Activated CD4-positive, alpha-beta T cell treated with anti-CD3 and anti-CD28 coated beads for 36 hours (primary cell): ENCODE measurements at regions not wholly inside any gene's neighbourhood (a gene's known extent, or its start where the extent isn't known, plus 50 kb on each side); places are given as distances from the start of the nearest gene placed in this dataset.

ENCODE experiments used
- ATAC-seq: fragments of 200-7000 bp; cut with Tn5 transposase; one replicate; pipeline ENCODE4 v1.10.0; 2021; ENCODE audit warnings: mild to moderate bottlenecking, moderate library complexity
- CTCF ChIA-PET: fragments of 350-600 bp; sonication (Branson Sonifier 250); formaldehyde crosslinking; loops from one replicate; lab custom pipeline; 2021; ENCODE audit warnings: antibody characterized with exemption; lab: Charles Lee
- POLR2A ChIA-PET: fragments of 350-600 bp; sonication (Branson Sonifier 250); formaldehyde crosslinking; loops from one replicate; lab custom pipeline; 2021; ENCODE audit warnings: antibody characterized with exemption, inconsistent platforms; lab: Charles Lee
- DNase-seq: peaks from one replicate; pipeline ENCODE4 v3.0.0-alpha.2; 2020
- H3K27ac Mint-ChIP-seq: one replicate; pipeline ENCODE4 v1.8.0; 2021; ENCODE audit warnings: mixed read lengths
- H3K27me3 Mint-ChIP-seq: one replicate; pipeline ENCODE4 v1.8.0; 2021; ENCODE audit warnings: mixed read lengths
- H3K36me3 Mint-ChIP-seq: one replicate; pipeline ENCODE4 v1.8.0; 2021; ENCODE audit warnings: low read depth, mixed read lengths
- H3K4me1 Mint-ChIP-seq: one replicate; pipeline ENCODE4 v1.8.0; 2021; ENCODE audit warnings: mixed read lengths
- H3K4me3 Mint-ChIP-seq: one replicate; pipeline ENCODE4 v1.8.0; 2021; ENCODE audit warnings: mild to moderate bottlenecking, moderate library complexity, mixed read lengths
- H3K9me3 Mint-ChIP-seq: one replicate; pipeline ENCODE4 v1.8.0; 2021; ENCODE audit warnings: low read depth, mixed read lengths
- intact Hi-C, 2 experiments: fragments of 100-400 bp; cut with DNase I in 1 of 2; cut with micrococcal nuclease in 1 of 2; formaldehyde crosslinking; loops; one replicate each; pipeline versions ENCODE4 v1.14.2 to v1.15.1; 2022 to 2024; cut with DNase I, micrococcal nuclease

DNA sequence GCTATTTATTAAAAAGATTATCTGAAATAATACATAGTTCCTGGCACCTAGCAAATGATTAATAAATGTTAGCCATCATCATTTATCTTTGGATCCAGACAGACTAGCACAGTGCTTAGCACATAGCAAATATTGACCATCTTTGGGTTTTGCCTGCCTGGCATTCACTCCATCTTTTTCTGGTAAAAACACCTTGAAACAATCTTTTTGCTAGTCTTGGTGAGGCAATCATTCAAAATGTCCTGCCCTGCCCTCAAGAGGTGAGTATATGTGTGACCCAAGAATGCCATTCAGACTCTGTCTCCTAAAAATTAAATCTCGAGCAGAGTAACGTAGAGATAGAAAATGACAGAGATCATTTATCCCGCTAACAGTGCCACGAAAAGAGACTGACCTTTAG, 78.3 kb upstream of the ZNF280D start:
- H3K4me1 Mint-ChIP-seq: no peaks in the 10 kb centered on the region
- ChIA-PET POLR2A (no interaction called here), CTCF (interaction anchor here (0.5 to 1.2 kb wide), 2 partner anchors 10 to 11 kb away, joined by 3 to 5 read pairs; no protein-coding TSS in a partner anchor)
- no peak overlapping the region for H3K27ac Mint-ChIP-seq
- H3K36me3 Mint-ChIP-seq: no peaks in the 10 kb centered on the region
- ATAC-seq: no peak
- intact Hi-C loops: no loop called here
- H3K27me3 Mint-ChIP-seq: no peaks in the 10 kb centered on the region
- no peak for DNase-seq
- peaks cover 19% of the 10 kb centered on the region for H3K9me3 Mint-ChIP-seq
- H3K4me3 Mint-ChIP-seq: no peak overlapping the region

DNA sequence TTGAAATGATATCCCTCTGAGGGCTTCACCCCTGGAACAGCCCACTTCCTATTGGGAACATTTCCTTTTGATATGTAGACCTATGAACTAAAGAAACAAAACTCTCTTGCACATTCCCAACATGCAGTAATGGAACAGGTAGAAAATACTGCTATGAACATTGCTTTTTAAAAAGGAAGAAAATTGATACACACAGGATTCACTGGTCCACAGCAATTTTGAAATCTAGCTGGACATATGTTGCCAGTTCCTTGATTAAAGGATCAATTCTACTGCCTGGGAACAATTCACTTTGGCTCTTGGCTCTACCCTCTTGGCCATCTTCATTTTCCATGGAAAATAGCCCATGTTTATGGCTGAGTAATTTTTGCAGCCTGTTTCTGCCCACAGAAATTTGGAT, 74.9 kb upstream of the ZNF280D start:
- ATAC-seq: no peak
- POLR2A ChIA-PET: no interaction called here

GRCh38 chr15:56806148-56806536, 72.8 kb upstream of the ZNF280D start:
- Mint-ChIP-seq H3K4me1 (peaks cover 5% of the 10 kb centered on the region), H3K4me3 (no peak overlapping the region), H3K9me3 (peaks cover 19% of the 10 kb centered on the region), H3K27ac (peak overlapping the region; percentile 47), H3K27me3 (peaks cover 4% of the 10 kb centered on the region), H3K36me3 (no peaks in the 10 kb centered on the region)
- ATAC-seq (peak; percentile 51), DNase-seq (no peak)
- POLR2A ChIA-PET: no interaction called here
- CTCF ChIA-PET: no interaction called here
- intact Hi-C loops: loop anchor here in 1 of 2 experiments (5.0 kb wide), 1 partner anchor 39 kb away; no protein-coding TSS in a partner anchor

More for the DNA sequence above, 74.9 kb upstream of the ZNF280D start:
- intact Hi-C loops: loop anchor here in 1 of 2 experiments (5.0 kb wide), 1 partner anchor 41 kb away; no protein-coding TSS in a partner anchor
- no peak overlapping the region for H3K27ac Mint-ChIP-seq
- no peak for DNase-seq
- H3K4me3 Mint-ChIP-seq: no peak overlapping the region
- H3K9me3 Mint-ChIP-seq: peaks cover 19% of the 10 kb centered on the region
- H3K4me1 Mint-ChIP-seq: peaks cover 5% of the 10 kb centered on the region
- CTCF ChIA-PET: no interaction called here
- peaks cover 2% of the 10 kb centered on the region for H3K27me3 Mint-ChIP-seq
- H3K36me3 Mint-ChIP-seq: no peaks in the 10 kb centered on the region

DNA sequence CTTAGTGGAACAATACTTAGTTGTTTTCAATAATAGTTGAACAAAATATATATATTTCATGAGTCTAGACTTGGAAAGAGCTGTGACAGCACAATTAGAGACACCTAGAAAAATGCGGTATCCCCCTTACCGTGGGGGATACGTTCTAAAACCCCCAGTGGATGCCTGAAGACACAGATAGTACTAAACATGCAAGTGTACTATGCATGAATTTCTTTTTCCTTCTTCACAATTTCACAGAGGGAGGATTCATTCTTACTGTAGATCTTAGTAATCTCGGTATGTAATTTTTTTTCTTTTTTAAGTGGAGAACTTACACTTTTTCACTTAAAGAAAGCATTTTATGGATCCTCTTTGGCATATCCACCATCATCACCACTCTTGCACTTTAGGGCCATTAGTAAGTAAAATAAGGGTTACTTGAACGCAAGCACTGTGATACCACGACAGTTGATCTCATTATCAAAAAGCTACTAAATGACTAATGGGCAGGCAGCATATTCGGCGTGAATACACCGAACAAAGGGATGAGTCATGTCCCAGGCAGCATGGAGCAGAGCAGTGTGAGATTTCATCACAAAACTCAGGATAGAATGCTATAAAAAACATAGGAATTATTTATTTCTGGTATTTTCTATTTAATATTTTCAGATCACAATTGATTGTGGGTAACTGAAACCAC, 72.3 kb upstream of the ZNF280D start:
- H3K36me3 Mint-ChIP-seq: no peaks in the 10 kb centered on the region
- ChIA-PET CTCF (no interaction called here), POLR2A (no interaction called here)
- H3K9me3 Mint-ChIP-seq: peaks cover 14% of the 10 kb centered on the region
- no peak overlapping the region for H3K27ac Mint-ChIP-seq
- ATAC-seq (peak; percentile 97), DNase-seq (peak; percentile 46)
- H3K4me1 Mint-ChIP-seq: peaks cover 5% of the 10 kb centered on the region
- intact Hi-C loops: loop anchor here in 1 of 2 experiments (5.0 kb wide), 1 partner anchor 38 kb away; no protein-coding TSS in a partner anchor
- H3K4me3 Mint-ChIP-seq: no peak overlapping the region
- H3K27me3 Mint-ChIP-seq: peaks cover 4% of the 10 kb centered on the region

DNA sequence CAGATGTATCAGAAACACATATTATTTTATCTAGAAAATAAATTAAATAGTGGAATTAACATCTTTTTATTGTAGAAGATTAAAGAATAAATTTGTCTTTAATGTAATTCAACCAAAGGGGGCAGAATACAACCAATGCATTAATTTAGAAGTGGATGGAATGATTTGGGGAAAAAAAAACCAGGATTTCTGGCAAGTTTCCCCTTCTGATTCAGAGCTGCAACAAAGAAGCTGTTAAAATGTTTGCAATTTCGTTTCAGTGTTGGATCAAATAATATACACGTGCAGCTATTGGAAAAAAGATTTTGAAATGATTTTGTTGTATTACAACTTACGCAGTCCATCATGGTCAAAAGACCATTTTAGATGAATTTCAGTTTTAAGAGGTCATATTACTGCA, 71.6 kb upstream of the ZNF280D start:
- H3K36me3 Mint-ChIP-seq: no peaks in the 10 kb centered on the region

GRCh38 chr15:56804279-56804678, 71.0 kb upstream of the ZNF280D start:
- Mint-ChIP-seq H3K4me1 (peaks cover 5% of the 10 kb centered on the region), H3K36me3 (no peaks in the 10 kb centered on the region), H3K27ac (no peak overlapping the region), H3K27me3 (peaks cover 4% of the 10 kb centered on the region), H3K4me3 (no peak overlapping the region), H3K9me3 (peaks cover 14% of the 10 kb centered on the region)
- ATAC-seq (no peak), DNase-seq (no peak)
- intact Hi-C loops: no loop called here
- POLR2A ChIA-PET: no interaction called here
- CTCF ChIA-PET: interaction anchor here (0.7 kb wide), 1 partner anchor 10 kb away, joined by 3 read pairs; no protein-coding TSS in a partner anchor

More for the DNA sequence above, 71.6 kb upstream of the ZNF280D start:
- ATAC-seq (no peak), DNase-seq (no peak)
- POLR2A ChIA-PET: no interaction called here
- CTCF ChIA-PET: interaction anchor here (0.7 kb wide), 1 partner anchor 927 kb away, joined by 4 read pairs; no protein-coding TSS in a partner anchor
- no peak overlapping the region for H3K4me3 Mint-ChIP-seq
- peaks cover 14% of the 10 kb centered on the region for H3K9me3 Mint-ChIP-seq
- intact Hi-C loops: loop anchor here in 1 of 2 experiments (5.0 kb wide), 1 partner anchor 38 kb away; no protein-coding TSS in a partner anchor
- peaks cover 4% of the 10 kb centered on the region for H3K27me3 Mint-ChIP-seq
- H3K27ac Mint-ChIP-seq: no peak overlapping the region
- peaks cover 5% of the 10 kb centered on the region for H3K4me1 Mint-ChIP-seq

DNA sequence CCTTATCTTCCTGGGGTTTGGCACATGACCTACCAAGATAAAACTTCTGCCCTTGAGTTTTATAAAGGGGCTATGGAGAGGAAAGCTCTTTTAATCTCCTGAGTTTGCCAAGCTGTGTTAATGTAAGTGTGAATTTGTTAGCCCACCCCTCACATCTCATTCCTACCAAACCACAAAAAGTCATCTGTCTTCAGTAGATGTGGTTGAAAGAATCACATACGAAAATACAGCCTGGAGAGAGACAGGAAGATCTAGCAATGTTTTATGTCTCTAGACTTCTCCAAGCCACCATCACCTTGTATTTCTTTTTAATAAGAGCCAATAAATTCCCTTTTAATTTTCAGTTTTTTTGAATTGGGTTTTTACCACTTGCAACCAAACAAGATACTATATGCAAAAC, 68.9 kb upstream of the ZNF280D start:
- intact Hi-C loops: loop anchor here in 1 of 2 experiments (1.0 kb wide), 1 partner anchor 42 kb away; no protein-coding TSS in a partner anchor
- ChIA-PET CTCF (interaction anchor here (0.9 kb wide), 1 partner anchor 9 kb away, joined by 3 read pairs; no protein-coding TSS in a partner anchor), POLR2A (no interaction called here)
- H3K4me1 Mint-ChIP-seq: peaks cover 7% of the 10 kb centered on the region
- H3K27ac Mint-ChIP-seq: no peak overlapping the region
- H3K36me3 Mint-ChIP-seq: no peaks in the 10 kb centered on the region
- DNase-seq (no peak), ATAC-seq (no peak)
- peaks cover 4% of the 10 kb centered on the region for H3K27me3 Mint-ChIP-seq
- H3K9me3 Mint-ChIP-seq: no peaks in the 10 kb centered on the region
- no peak overlapping the region for H3K4me3 Mint-ChIP-seq

DNA sequence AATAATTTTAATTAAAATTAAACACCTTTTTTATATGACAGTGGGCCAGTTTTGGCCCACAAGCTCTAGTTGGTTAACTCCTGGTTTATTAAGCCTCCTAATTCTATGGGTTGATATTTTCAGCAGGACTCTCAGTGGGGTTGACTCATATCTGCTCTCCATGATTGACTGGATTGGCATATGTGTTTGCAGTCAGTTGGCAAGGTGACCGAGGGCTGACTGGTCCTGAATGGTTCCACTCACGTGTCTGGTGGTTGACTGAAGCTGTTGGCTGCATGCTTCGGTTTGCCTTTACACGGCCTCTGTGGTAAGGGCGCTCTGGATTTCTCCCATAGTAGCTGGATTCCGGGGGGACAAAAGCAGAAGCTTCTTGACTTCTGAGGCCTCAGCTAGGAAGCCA, 65.3 kb upstream of the ZNF280D start:
- intact Hi-C loops: no loop called here
- Mint-ChIP-seq H3K4me1 (peaks cover 2% of the 10 kb centered on the region), H3K27me3 (peaks cover 4% of the 10 kb centered on the region), H3K9me3 (no peaks in the 10 kb centered on the region), H3K36me3 (no peaks in the 10 kb centered on the region), H3K4me3 (no peak overlapping the region), H3K27ac (no peak overlapping the region)
- DNase-seq (peak; percentile 67), ATAC-seq (peak; percentile 90)
- ChIA-PET POLR2A (interaction anchor here (0.6 kb wide), 1 partner anchor 34 kb away, joined by 4 read pairs; no protein-coding TSS in a partner anchor), CTCF (interaction anchor here (0.7 kb wide), 2 partner anchors 33 to 71 kb away, joined by 3 read pairs; no protein-coding TSS in a partner anchor)

DNA sequence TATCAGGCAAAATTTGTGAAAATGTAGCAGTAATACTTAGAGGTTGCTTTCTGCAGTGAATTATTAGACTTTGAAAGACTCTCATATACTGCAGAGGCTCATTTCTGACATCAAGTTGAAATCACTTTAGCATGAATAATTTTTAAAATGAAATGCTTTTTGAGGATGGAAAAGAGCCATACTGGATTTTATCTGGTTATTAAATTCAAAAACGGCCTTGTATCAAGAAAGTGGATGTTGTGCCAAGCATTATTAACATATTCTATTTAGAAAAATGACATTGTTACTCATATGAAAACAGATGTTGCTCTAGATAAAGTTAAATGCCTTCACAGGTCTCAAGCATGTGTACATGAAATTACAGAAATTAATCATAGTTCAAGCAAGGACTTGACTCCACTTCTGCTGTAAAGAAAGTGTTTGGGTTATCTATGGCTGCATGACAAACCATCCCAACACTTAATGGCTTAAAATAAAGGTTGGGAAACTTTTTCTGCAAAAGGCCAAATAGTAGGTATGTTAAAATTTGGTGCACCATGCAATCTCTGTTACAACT, 64.5 kb upstream of the ZNF280D start:
- H3K9me3 Mint-ChIP-seq: peaks cover 3% of the 10 kb centered on the region
- H3K27ac Mint-ChIP-seq: no peak overlapping the region
- DNase-seq (no peak), ATAC-seq (no peak)
- no peak overlapping the region for H3K4me3 Mint-ChIP-seq
- peaks cover 2% of the 10 kb centered on the region for H3K4me1 Mint-ChIP-seq
- POLR2A ChIA-PET: no interaction called here
- H3K36me3 Mint-ChIP-seq: no peaks in the 10 kb centered on the region
- peaks cover 2% of the 10 kb centered on the region for H3K27me3 Mint-ChIP-seq
- CTCF ChIA-PET: no interaction called here
- intact Hi-C loops: no loop called here

- H3K27me3 Mint-ChIP-seq: peaks cover 3% of the 10 kb centered on the region
- H3K4me1 Mint-ChIP-seq: peaks cover 2% of the 10 kb centered on the region
- POLR2A ChIA-PET: no interaction called here
- no peak for ATAC-seq
- no peak for DNase-seq
- CTCF ChIA-PET: no interaction called here
- H3K9me3 Mint-ChIP-seq: peaks cover 11% of the 10 kb centered on the region
- no peak overlapping the region for H3K4me3 Mint-ChIP-seq
- H3K27ac Mint-ChIP-seq: no peak overlapping the region
- intact Hi-C loops: no loop called here
- no peaks in the 10 kb centered on the region for H3K36me3 Mint-ChIP-seq
These were observed 62.2 kb upstream of the ZNF280D start for GRCh38 chr15:56795502-56795901.

DNA sequence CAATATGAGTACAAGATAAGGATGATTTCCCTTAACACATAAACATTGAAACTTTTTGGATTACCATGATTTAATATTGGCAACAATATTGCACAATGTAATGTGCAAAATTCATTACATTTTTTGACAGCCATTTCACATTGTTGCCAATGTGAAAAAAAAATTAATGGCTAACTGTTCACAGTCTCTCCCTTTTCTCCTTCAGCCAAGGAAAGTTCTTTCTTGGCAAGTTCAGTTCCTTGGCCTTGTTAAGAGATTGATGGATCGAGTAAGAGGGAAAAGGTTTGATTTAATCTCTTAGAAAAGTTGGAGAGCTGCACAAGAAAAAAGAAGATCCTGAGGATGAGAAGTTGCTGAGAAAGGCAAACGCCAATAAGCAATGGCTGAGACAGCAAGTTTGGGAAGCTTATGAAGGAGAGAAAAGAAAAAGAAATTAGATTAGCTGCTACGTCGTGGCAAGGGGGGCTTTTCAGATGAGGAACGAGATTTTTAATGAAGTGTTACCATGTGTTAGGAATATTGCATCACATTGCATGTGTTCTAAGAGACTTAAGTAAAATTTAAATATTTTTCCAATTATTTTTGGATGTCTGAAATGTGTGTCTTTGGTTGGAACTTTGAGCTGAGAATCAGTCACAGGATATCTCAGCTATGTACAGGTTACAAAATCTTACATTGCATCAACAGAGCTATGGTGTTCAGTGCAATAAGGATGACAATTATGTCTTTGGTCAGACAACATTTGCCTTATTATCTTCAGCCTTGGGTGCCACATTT, 61.4 kb upstream of the ZNF280D start:
- Mint-ChIP-seq H3K9me3 (peaks cover 11% of the 10 kb centered on the region), H3K4me3 (no peak overlapping the region), H3K36me3 (no peaks in the 10 kb centered on the region), H3K27me3 (peaks cover 3% of the 10 kb centered on the region), H3K4me1 (peaks cover 2% of the 10 kb centered on the region), H3K27ac (no peak overlapping the region)
- ChIA-PET CTCF (interaction anchor here (1.0 kb wide), 1 partner anchor 9 kb away, joined by 3 read pairs; no protein-coding TSS in a partner anchor), POLR2A (interaction anchor here (0.6 kb wide), 1 partner anchor 192 kb away, joined by 4 read pairs; no protein-coding TSS in a partner anchor)
- intact Hi-C loops: no loop called here
- no peak for ATAC-seq
- no peak for DNase-seq
